Karpas-422 (cell line): ENCODE measurements at regions not wholly inside any gene's neighbourhood (a gene's known extent, or its start where the extent isn't known, plus 50 kb on each side); places are given as distances from the start of the nearest gene placed in this dataset.

Experiments used
- DNase-seq: peaks from one replicate; pipeline ENCODE4 v3.0.0-alpha.2; 2015
- H2AFZ ChIP-seq: fragments of 200-600 bp; sonication (generic); 2 replicates; pipeline ENCODE4 v1.6.1; 2014; ENCODE audit warnings: antibody characterized with exemption, low read length, mixed read lengths
- H3K27ac ChIP-seq: fragments of 200-600 bp; sonication (generic); 2 replicates; pipeline ENCODE4 v1.5.1; 2014; ENCODE audit warnings: mild to moderate bottlenecking, low read length, moderate library complexity
- H3K27me3 ChIP-seq: fragments of 200-600 bp; sonication (generic); 2 replicates; pipeline ENCODE4 v1.6.1; 2014; ENCODE audit warnings: low read length, mixed read lengths
- H3K36me3 ChIP-seq: fragments of 200-600 bp; sonication (generic); 2 replicates; pipeline ENCODE4 v1.6.1; 2014; ENCODE audit warnings: low read length, mixed read lengths; ENCODE audit not compliant: insufficient read depth
- H3K4me1 ChIP-seq: fragments of 200-600 bp; sonication (generic); 2 replicates; pipeline ENCODE4 v1.6.1; 2014; ENCODE audit warnings: mild to moderate bottlenecking, low read length, mixed read lengths
- H3K4me2 ChIP-seq: fragments of 200-600 bp; sonication (generic); 2 replicates; pipeline ENCODE4 v1.6.1; 2014; ENCODE audit warnings: low read length, low read depth, mild to moderate bottlenecking; ENCODE audit not compliant: poor library complexity, severe bottlenecking
- H3K4me3 ChIP-seq: fragments of 200-600 bp; sonication (generic); 2 replicates; pipeline ENCODE4 v1.5.1; 2014; ENCODE audit warnings: mild to moderate bottlenecking, antibody characterized with exemption, low read length, mixed read lengths
- H3K79me2 ChIP-seq: fragments of 200-600 bp; sonication (generic); 2 replicates; pipeline ENCODE4 v1.6.1; 2014; ENCODE audit warnings: mild to moderate bottlenecking, low read length, mixed read lengths
- H3K9ac ChIP-seq: fragments of 200-600 bp; sonication (generic); 2 replicates; pipeline ENCODE4 v1.6.0; 2014; ENCODE audit warnings: low read length
- H3K9me2 ChIP-seq: fragments of 200-600 bp; sonication (generic), shearing (Covaris generic); replicated peaks from 2 replicates; pipeline ENCODE4 v1.6.0; 2014; ENCODE audit warnings: mild to moderate bottlenecking, low read length, moderate library complexity; ENCODE audit not compliant: insufficient read depth
- H3K9me3 ChIP-seq: fragments of 300-700, 200-600 bp; sonication (generic); 2 replicates; pipeline ENCODE4 v1.6.1; 2014; ENCODE audit warnings: low read length, mixed read lengths
- H4K20me1 ChIP-seq: fragments of 200-600 bp; sonication (generic); 2 replicates; pipeline ENCODE4 v1.6.1; 2014; ENCODE audit warnings: mild to moderate bottlenecking, antibody characterized with exemption, low read length, low read depth; ENCODE audit not compliant: insufficient read depth

GRCh38 chr6:84492241-84493165 is 265.1 kb upstream of the CEP162 start:
- DNase-seq: no peak
- Histone ChIP-seq H3K9me3 (no peaks in the 10 kb centered on the region), H3K27me3 (no peaks in the 10 kb centered on the region), H2AFZ (no peak overlapping the region), H3K79me2 (no peaks in the 10 kb centered on the region), H3K9ac (no peak overlapping the region), H3K4me1 (no peaks in the 10 kb centered on the region), H3K27ac (no peak overlapping the region), H4K20me1 (no peaks in the 10 kb centered on the region), H3K9me2 (no peaks in the 10 kb centered on the region), H3K36me3 (no peaks in the 10 kb centered on the region), H3K4me2 (no peak overlapping the region), H3K4me3 (no peak overlapping the region)

DNA sequence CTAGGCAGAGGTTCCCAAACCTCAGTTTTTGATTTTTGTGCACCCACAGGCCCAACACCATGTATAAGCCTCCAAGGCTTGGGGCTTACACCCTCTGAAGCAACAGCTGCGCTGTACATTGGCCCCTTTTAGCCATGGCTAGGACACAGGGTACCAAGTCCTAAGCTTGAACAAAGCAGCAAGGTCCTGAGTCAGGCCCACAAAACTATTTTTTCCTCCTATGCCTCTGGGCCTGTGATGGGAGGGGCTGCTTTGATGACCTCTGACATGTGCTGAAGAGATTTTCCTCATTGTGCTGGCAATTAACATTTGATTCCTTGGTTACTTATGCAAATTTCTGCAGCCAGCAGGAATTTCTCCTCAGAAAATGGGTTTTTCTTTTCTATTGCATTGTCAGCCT is 262.2 kb upstream of the CEP162 start:
- no peak for DNase-seq
- Histone ChIP-seq H3K4me2 (no peak overlapping the region), H3K36me3 (no peaks in the 10 kb centered on the region), H2AFZ (no peak overlapping the region), H4K20me1 (no peaks in the 10 kb centered on the region), H3K9me3 (no peaks in the 10 kb centered on the region), H3K27me3 (no peaks in the 10 kb centered on the region), H3K79me2 (no peaks in the 10 kb centered on the region), H3K9me2 (no peaks in the 10 kb centered on the region), H3K9ac (no peak overlapping the region), H3K4me1 (no peaks in the 10 kb centered on the region), H3K4me3 (no peak overlapping the region), H3K27ac (no peak overlapping the region)

DNA sequence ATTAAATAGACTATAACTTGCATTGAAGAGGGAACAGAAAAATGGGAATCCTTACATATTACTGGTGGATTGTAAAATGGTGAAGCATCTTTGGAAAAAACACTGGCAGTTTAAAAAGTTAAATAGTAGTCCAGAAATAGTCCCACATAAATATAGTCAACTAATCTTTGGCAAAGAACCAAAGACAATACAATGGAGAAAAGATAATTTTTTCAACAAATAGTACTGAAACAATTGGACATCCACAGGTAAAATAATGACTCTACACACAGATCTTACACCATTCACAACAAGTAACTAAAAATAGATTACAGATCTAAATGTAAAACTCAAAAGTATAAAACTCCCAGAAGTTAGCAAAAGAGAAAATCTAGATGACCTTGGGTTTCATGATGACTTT is 259.1 kb upstream of the CEP162 start:
- Histone ChIP-seq H3K36me3 (no peaks in the 10 kb centered on the region), H3K4me3 (no peak overlapping the region), H3K27ac (no peak overlapping the region), H3K9me2 (no peaks in the 10 kb centered on the region), H3K9me3 (no peaks in the 10 kb centered on the region), H3K79me2 (no peaks in the 10 kb centered on the region), H2AFZ (no peak overlapping the region), H3K27me3 (no peaks in the 10 kb centered on the region), H3K4me2 (no peak overlapping the region), H3K4me1 (no peaks in the 10 kb centered on the region), H3K9ac (no peak overlapping the region), H4K20me1 (no peaks in the 10 kb centered on the region)
- DNase-seq: no peak

- no peak for DNase-seq
- Histone ChIP-seq H3K9me2 (0 out of 2 replicates have a peak, but pooled peaks cover 3% of the 10 kb centered on the region), H3K27me3 (0 out of 2 replicates have a peak, but pooled peaks cover 2% of the 10 kb centered on the region), H3K27ac (no peak overlapping the region), H3K4me1 (no peaks in the 10 kb centered on the region), H3K4me2 (no peak overlapping the region), H3K79me2 (no peaks in the 10 kb centered on the region), H3K4me3 (no peak overlapping the region), H4K20me1 (no peaks in the 10 kb centered on the region), H2AFZ (no peak overlapping the region), H3K36me3 (no peaks in the 10 kb centered on the region), H3K9ac (no peak overlapping the region), H3K9me3 (no peaks in the 10 kb centered on the region)
Observed at GRCh38 chr6:84469144-84469543, 241.7 kb upstream of the CEP162 start.

DNA sequence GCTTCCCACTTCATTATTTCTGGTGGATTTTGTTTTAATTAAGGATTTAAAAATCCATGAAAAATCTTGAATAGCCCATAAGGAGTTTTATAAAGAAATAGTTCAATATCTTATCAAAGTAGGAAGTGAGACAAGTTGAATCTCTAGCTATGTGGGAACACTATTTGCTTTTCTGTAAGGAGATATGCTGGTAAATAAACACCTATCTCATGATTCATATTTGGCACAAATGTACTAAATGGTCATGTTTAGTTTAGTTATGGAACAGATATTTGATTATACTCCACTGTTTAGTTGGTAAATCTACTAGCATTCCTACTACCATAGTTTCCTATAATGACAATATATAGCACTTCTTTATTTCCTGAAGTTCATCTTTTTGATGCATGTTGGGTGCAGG is 239.9 kb upstream of the CEP162 start:
- Histone ChIP-seq H2AFZ (no peak overlapping the region), H3K4me1 (no peaks in the 10 kb centered on the region), H3K9me2 (no peaks in the 10 kb centered on the region), H4K20me1 (no peaks in the 10 kb centered on the region), H3K9me3 (no peaks in the 10 kb centered on the region), H3K36me3 (no peaks in the 10 kb centered on the region), H3K9ac (no peak overlapping the region), H3K4me2 (no peak overlapping the region), H3K27ac (no peak overlapping the region), H3K4me3 (no peak overlapping the region), H3K27me3 (0 out of 2 replicates have a peak, but pooled peaks cover 2% of the 10 kb centered on the region), H3K79me2 (no peaks in the 10 kb centered on the region)
- DNase-seq: no peak

GRCh38 chr6:84466511-84466910 is 239.1 kb upstream of the CEP162 start:
- Histone ChIP-seq H3K4me2 (no peak overlapping the region), H3K9me2 (no peaks in the 10 kb centered on the region), H3K4me1 (no peaks in the 10 kb centered on the region), H3K36me3 (no peaks in the 10 kb centered on the region), H3K9me3 (no peaks in the 10 kb centered on the region), H4K20me1 (no peaks in the 10 kb centered on the region), H3K27me3 (0 out of 2 replicates have a peak, but pooled peaks cover 2% of the 10 kb centered on the region), H3K27ac (no peak overlapping the region), H3K4me3 (no peak overlapping the region), H2AFZ (no peak overlapping the region), H3K79me2 (no peaks in the 10 kb centered on the region), H3K9ac (no peak overlapping the region)
- no peak for DNase-seq

DNA sequence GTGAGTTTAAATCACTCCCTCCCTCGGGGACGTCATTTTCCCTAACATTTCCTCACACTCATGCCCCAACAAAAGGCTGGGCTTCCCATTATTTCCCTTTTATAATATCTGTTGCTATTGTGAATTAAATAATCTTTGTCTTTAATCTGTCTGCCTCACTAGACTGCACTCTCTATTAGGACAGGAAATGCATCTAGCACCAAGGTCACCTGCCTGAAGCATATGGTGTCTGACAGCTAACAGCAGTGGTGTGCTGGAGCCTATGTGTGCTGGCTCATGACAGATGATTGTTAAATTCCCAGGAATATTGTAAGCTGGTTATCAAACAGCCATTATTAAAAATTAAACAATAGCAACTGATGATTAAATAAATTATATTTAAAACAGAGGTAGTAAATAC is 237.0 kb upstream of the CEP162 start:
- no peak for DNase-seq
- H3K36me3 ChIP-seq: no peaks in the 10 kb centered on the region
- H3K27ac ChIP-seq: no peak overlapping the region
- H3K4me2 ChIP-seq: no peak overlapping the region
- H3K4me1 ChIP-seq: no peaks in the 10 kb centered on the region
- no peaks in the 10 kb centered on the region for H4K20me1 ChIP-seq
- H3K79me2 ChIP-seq: no peaks in the 10 kb centered on the region
- H3K27me3 ChIP-seq: 0 out of 2 replicates have a peak, but pooled peaks cover 2% of the 10 kb centered on the region
- no peak overlapping the region for H3K9ac ChIP-seq
- H3K9me3 ChIP-seq: no peaks in the 10 kb centered on the region
- H3K4me3 ChIP-seq: no peak overlapping the region
- no peaks in the 10 kb centered on the region for H3K9me2 ChIP-seq
- H2AFZ ChIP-seq: no peak overlapping the region

DNA sequence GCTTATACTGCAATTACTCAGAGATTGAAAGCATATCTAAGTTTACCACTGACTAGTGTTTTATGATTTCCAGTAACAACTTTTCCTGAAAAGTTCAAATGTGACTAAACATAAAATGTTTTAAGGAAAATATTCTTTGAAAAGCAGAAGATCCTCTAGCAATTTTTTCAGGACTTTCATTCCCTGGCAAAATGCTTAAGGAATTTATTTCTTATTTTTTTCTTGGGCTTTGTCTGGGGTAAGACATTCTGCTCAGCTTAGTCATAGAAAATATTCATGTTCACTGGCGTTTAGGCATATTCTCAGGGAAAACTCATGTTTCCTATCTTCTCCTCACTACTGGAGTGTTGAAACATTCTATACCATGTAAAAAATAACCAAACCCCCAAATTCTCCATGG is 235.3 kb upstream of the CEP162 start:
- H3K79me2 ChIP-seq: no peaks in the 10 kb centered on the region
- H3K4me3 ChIP-seq: no peak overlapping the region
- no peaks in the 10 kb centered on the region for H4K20me1 ChIP-seq
- H3K9me3 ChIP-seq: no peaks in the 10 kb centered on the region
- no peak overlapping the region for H3K4me2 ChIP-seq
- H2AFZ ChIP-seq: no peak overlapping the region
- no peaks in the 10 kb centered on the region for H3K9me2 ChIP-seq
- H3K36me3 ChIP-seq: no peaks in the 10 kb centered on the region
- no peak overlapping the region for H3K9ac ChIP-seq
- H3K4me1 ChIP-seq: no peaks in the 10 kb centered on the region
- DNase-seq: no peak
- no peak overlapping the region for H3K27ac ChIP-seq
- H3K27me3 ChIP-seq: 0 out of 2 replicates have a peak, but pooled peaks cover 2% of the 10 kb centered on the region
